Mesenchymal stem cell (in vitro differentiated cells and primary cell): ENCODE measurements at regions not wholly inside any gene's neighbourhood (a gene's known extent, or its start where the extent isn't known, plus 50 kb on each side); places are given as distances from the start of the nearest gene placed in this dataset.

Source experiments
- DNase-seq: peaks from one replicate; pipeline ENCODE4 v3.0.0-alpha.2; 2013
- H2AFZ ChIP-seq: one replicate; pipeline ENCODE4 v1.6.1; 2013; ENCODE audit warnings: low read depth, mild to moderate bottlenecking, control low read depth, inconsistent platforms, low read length, moderate library complexity
- H2AK5ac ChIP-seq: 2 replicates; pipeline ENCODE4 v1.6.1; 2013; ENCODE audit warnings: low read length, moderate library complexity, mild to moderate bottlenecking, inconsistent platforms; ENCODE audit not compliant: severe bottlenecking
- H2BK120ac ChIP-seq: one replicate; pipeline ENCODE4 v1.6.1; 2013; ENCODE audit warnings: low read depth, mild to moderate bottlenecking, inconsistent platforms, low read length, moderate library complexity
- H2BK12ac ChIP-seq, 2 experiments: one replicate each; pipeline ENCODE4 v1.6.1; 2013; ENCODE audit warnings: inconsistent platforms in 2 of 2, low read length in 2 of 2, mild to moderate bottlenecking in 2 of 2, moderate library complexity in 2 of 2, control low read depth in 1 of 2
- H2BK15ac ChIP-seq: one replicate; pipeline ENCODE4 v1.6.1; 2013; ENCODE audit warnings: mild to moderate bottlenecking, low read depth, inconsistent platforms; ENCODE audit not compliant: poor library complexity, severe bottlenecking
- H2BK5ac ChIP-seq: 2 replicates; pipeline ENCODE4 v1.6.1; 2013; ENCODE audit warnings: low read depth, mild to moderate bottlenecking, low read length, control low read depth, inconsistent platforms; ENCODE audit not compliant: poor library complexity, severe bottlenecking
- H3K14ac ChIP-seq, 2 experiments: one replicate each; pipeline ENCODE4 v1.6.1; 2013; ENCODE audit warnings: inconsistent platforms in 2 of 2, low read length in 2 of 2, control low read depth in 1 of 2, mild to moderate bottlenecking in 1 of 2, moderate library complexity in 1 of 2
- H3K18ac ChIP-seq, 2 experiments: one replicate each; pipeline ENCODE4 v1.6.1; 2013; ENCODE audit warnings: inconsistent platforms in 2 of 2, low read length in 2 of 2, control low read depth in 1 of 2, low read depth in 1 of 2, mild to moderate bottlenecking in 1 of 2
- H3K23ac ChIP-seq, 2 experiments: one replicate each; pipeline ENCODE4 v1.6.1; 2013; ENCODE audit warnings: inconsistent platforms in 2 of 2, low read length in 2 of 2, mild to moderate bottlenecking in 2 of 2, moderate library complexity in 2 of 2, control low read depth in 1 of 2
- H3K27ac ChIP-seq: 2 replicates; pipeline ENCODE4 v1.5.1; 2013; ENCODE audit warnings: mild to moderate bottlenecking, moderate library complexity, low read length, control low read depth, inconsistent platforms; ENCODE audit not compliant: poor library complexity, severe bottlenecking
- H3K27me3 ChIP-seq, 2 experiments: 2 replicates each; pipeline versions ENCODE4 v1.6.1 to v1.7.0; 2013; ENCODE audit warnings: low read length in 2 of 2, mild to moderate bottlenecking in 2 of 2, moderate library complexity in 2 of 2, control low read depth in 1 of 2, inconsistent platforms in 1 of 2; ENCODE audit not compliant: control insufficient read depth in 1 of 2, insufficient read depth in 1 of 2
- H3K36me3 ChIP-seq, 2 experiments: 2 replicates each; pipeline versions ENCODE4 v1.6.1 to v1.7.0; 2013; ENCODE audit warnings: low read length in 2 of 2, control low read depth in 1 of 2, inconsistent platforms in 1 of 2, low read depth in 1 of 2, mild to moderate bottlenecking in 1 of 2; ENCODE audit not compliant: insufficient read depth in 2 of 2, control insufficient read depth in 1 of 2
- H3K4ac ChIP-seq, 2 experiments: one replicate each; pipeline ENCODE4 v1.6.1; 2013; ENCODE audit warnings: inconsistent platforms in 2 of 2, low read length in 2 of 2, mild to moderate bottlenecking in 2 of 2, moderate library complexity in 2 of 2, control low read depth in 1 of 2, low read depth in 1 of 2
- H3K4me1 ChIP-seq: 2 replicates; pipeline ENCODE4 v1.6.1; 2013; ENCODE audit warnings: low read depth, low read length, control low read depth; ENCODE audit not compliant: control insufficient read depth, insufficient read depth
- H3K4me2 ChIP-seq: 2 replicates; pipeline ENCODE4 v1.6.1; 2013; ENCODE audit warnings: low read length, mild to moderate bottlenecking, inconsistent platforms; ENCODE audit not compliant: poor library complexity, severe bottlenecking
- H3K4me3 ChIP-seq, 2 experiments: 2 replicates each; pipeline versions ENCODE4 v1.5.1 to v1.7.0; 2013; ENCODE audit warnings: low read length in 2 of 2, mild to moderate bottlenecking in 2 of 2, control low read depth in 1 of 2, low read depth in 1 of 2; ENCODE audit not compliant: insufficient read depth in 1 of 2
- H3K79me1 ChIP-seq: replicated peaks from 2 replicates; pipeline ENCODE4 v1.6.1; 2013; ENCODE audit warnings: mild to moderate bottlenecking, control low read depth, low read length, inconsistent platforms; ENCODE audit not compliant: poor library complexity, severe bottlenecking
- H3K9ac ChIP-seq: 2 replicates; pipeline ENCODE4 v1.7.0; 2013; ENCODE audit warnings: mild to moderate bottlenecking, low read length, moderate library complexity
- H3K9me3 ChIP-seq: 2 replicates; pipeline ENCODE4 v1.7.0; 2013; ENCODE audit warnings: mild to moderate bottlenecking, low read length; ENCODE audit not compliant: control insufficient read depth
- H4K8ac ChIP-seq: one replicate; pipeline ENCODE4 v1.6.1; 2013; ENCODE audit warnings: inconsistent platforms, mild to moderate bottlenecking, low read length, moderate library complexity
- H4K91ac ChIP-seq: one replicate; pipeline ENCODE4 v1.6.1; 2013; ENCODE audit warnings: mild to moderate bottlenecking, low read length, inconsistent platforms
- WGBS: methylation state at CpG from one replicate; pipeline ENCODE4 v1.1.7; 2013; ENCODE audit warnings: mixed read lengths; 5-methylcytosine and 5-hydroxymethylcytosine counted together

- Histone ChIP-seq H3K4me3 (no peak overlapping the region), H3K14ac (no peak overlapping the region), H4K8ac (no peak overlapping the region), H3K4me1 (no peaks in the 10 kb centered on the region), H2BK15ac (no peak overlapping the region), H3K9me3 (no peaks in the 10 kb centered on the region), H4K91ac (no peak overlapping the region), H2BK12ac (no peak overlapping the region), H3K27ac (no peak overlapping the region), H3K4me2 (no peak overlapping the region), H3K4ac (no peak overlapping the region), H2BK5ac (no peak overlapping the region), H3K27me3 (no peaks in the 10 kb centered on the region), H3K9ac (no peak overlapping the region), H3K23ac (no peak overlapping the region), H3K79me1 (no peaks in the 10 kb centered on the region), H3K36me3 (no peaks in the 10 kb centered on the region), H2BK120ac (no peak overlapping the region), H3K18ac (no peak overlapping the region), H2AK5ac (no peak overlapping the region), H2AFZ (no peak overlapping the region)
- 75% methylated on average over 4 of the region's 4 CpGs for WGBS
- no peak for DNase-seq
Measured at GRCh38 chrX:137646472-137646871, 80.5 kb downstream of the ZIC3 start.

- H3K36me3 ChIP-seq = no peaks in the 10 kb centered on the region
- no peak overlapping the region for H2AK5ac ChIP-seq
- H2BK12ac ChIP-seq = no peak overlapping the region
- H3K23ac ChIP-seq = no peak overlapping the region
- H3K14ac ChIP-seq = no peak overlapping the region
- H3K27me3 ChIP-seq = no peaks in the 10 kb centered on the region
- no peak overlapping the region for H3K4ac ChIP-seq
- H3K9me3 ChIP-seq = no peaks in the 10 kb centered on the region
- H3K27ac ChIP-seq = no peak overlapping the region
- H2BK5ac ChIP-seq = no peak overlapping the region
- H3K4me1 ChIP-seq = no peaks in the 10 kb centered on the region
- DNase-seq = no peak
- no peak overlapping the region for H2BK15ac ChIP-seq
- no peak overlapping the region for H4K91ac ChIP-seq
- H2BK120ac ChIP-seq = no peak overlapping the region
- no peak overlapping the region for H2AFZ ChIP-seq
- WGBS = 40% methylated on average over 2 of the region's 2 CpGs
- no peak overlapping the region for H3K4me2 ChIP-seq
- H4K8ac ChIP-seq = no peak overlapping the region
- H3K18ac ChIP-seq = no peak overlapping the region
- no peaks in the 10 kb centered on the region for H3K79me1 ChIP-seq
- H3K9ac ChIP-seq = no peak overlapping the region
- H3K4me3 ChIP-seq = no peak overlapping the region
Measured at GRCh38 chrX:137651647-137652046, 85.7 kb downstream of the ZIC3 start.

- no peak overlapping the region for H2BK15ac ChIP-seq
- H2AFZ ChIP-seq = no peak overlapping the region
- no peak overlapping the region for H3K9ac ChIP-seq
- H3K23ac ChIP-seq = no peak overlapping the region
- WGBS = 40% methylated on average over 3 of the region's 3 CpGs
- H3K9me3 ChIP-seq = no peaks in the 10 kb centered on the region
- H3K18ac ChIP-seq = no peak overlapping the region
- H3K4me2 ChIP-seq = no peak overlapping the region
- no peak for DNase-seq
- no peaks in the 10 kb centered on the region for H3K79me1 ChIP-seq
- H3K4ac ChIP-seq = no peak overlapping the region
- no peak overlapping the region for H4K8ac ChIP-seq
- no peak overlapping the region for H2BK5ac ChIP-seq
- H2BK12ac ChIP-seq = no peak overlapping the region
- no peaks in the 10 kb centered on the region for H3K36me3 ChIP-seq
- no peak overlapping the region for H4K91ac ChIP-seq
- no peak overlapping the region for H3K14ac ChIP-seq
- H3K4me1 ChIP-seq = no peaks in the 10 kb centered on the region
- H2BK120ac ChIP-seq = no peak overlapping the region
- H3K27me3 ChIP-seq = no peaks in the 10 kb centered on the region
- no peak overlapping the region for H3K4me3 ChIP-seq
- H2AK5ac ChIP-seq = no peak overlapping the region
- H3K27ac ChIP-seq = no peak overlapping the region
Measured at GRCh38 chrX:137652086-137652485, 86.2 kb downstream of the ZIC3 start.

GRCh38 chrX:137654481-137654880, 88.6 kb downstream of the ZIC3 start:
- H3K9me3 ChIP-seq = peaks cover 3% of the 10 kb centered on the region
- no peaks in the 10 kb centered on the region for H3K4me1 ChIP-seq
- no peak overlapping the region for H2BK120ac ChIP-seq
- no peak overlapping the region for H2BK12ac ChIP-seq
- H2BK15ac ChIP-seq = no peak overlapping the region
- H3K4me2 ChIP-seq = no peak overlapping the region
- H3K18ac ChIP-seq = no peak overlapping the region
- H2BK5ac ChIP-seq = no peak overlapping the region
- H3K79me1 ChIP-seq = no peaks in the 10 kb centered on the region
- no peak overlapping the region for H4K8ac ChIP-seq
- H3K27ac ChIP-seq = no peak overlapping the region
- H3K9ac ChIP-seq = no peak overlapping the region
- no peak overlapping the region for H3K23ac ChIP-seq
- DNase-seq = no peak
- no peaks in the 10 kb centered on the region for H3K27me3 ChIP-seq
- H3K4ac ChIP-seq = no peak overlapping the region
- no peak overlapping the region for H2AK5ac ChIP-seq
- no peak overlapping the region for H3K4me3 ChIP-seq
- H2AFZ ChIP-seq = no peak overlapping the region
- H3K36me3 ChIP-seq = no peaks in the 10 kb centered on the region
- H3K14ac ChIP-seq = no peak overlapping the region
- H4K91ac ChIP-seq = no peak overlapping the region
